Neuronal stem cell (in vitro differentiated cells): ENCODE measurements at regions not wholly inside any gene's neighbourhood (a gene's known extent, or its start where the extent isn't known, plus 50 kb on each side); places are given as distances from the start of the nearest gene placed in this dataset.
A peak's percentile ranks its signal among the peaks of the same experiment; 100 is the strongest.

Source experiments
- DNase-seq: peaks from one replicate; pipeline ENCODE4 v3.0.0-alpha.2; 2013; ENCODE audit warnings: low spot score
- H2AFZ ChIP-seq: one replicate; pipeline ENCODE4 v1.6.1; 2013; ENCODE audit warnings: mild to moderate bottlenecking, low read length, inconsistent platforms
- H2AK5ac ChIP-seq: 2 replicates; pipeline ENCODE4 v1.6.1; 2013; ENCODE audit warnings: low read depth, mild to moderate bottlenecking, inconsistent platforms, low read length, moderate library complexity, mixed read lengths
- H2BK120ac ChIP-seq: 2 replicates; pipeline ENCODE4 v1.6.1; 2013; ENCODE audit warnings: low read depth, mild to moderate bottlenecking, inconsistent platforms, low read length, moderate library complexity, mixed read lengths
- H2BK12ac ChIP-seq: one replicate; pipeline ENCODE4 v1.6.1; 2013; ENCODE audit warnings: low read length, inconsistent platforms
- H2BK15ac ChIP-seq: 2 replicates; pipeline ENCODE4 v1.6.1; 2013; ENCODE audit warnings: mild to moderate bottlenecking, low read length, inconsistent platforms, mixed read lengths
- H2BK5ac ChIP-seq: one replicate; pipeline ENCODE4 v1.6.1; 2013; ENCODE audit warnings: inconsistent platforms, mild to moderate bottlenecking, low read length, moderate library complexity
- H3K14ac ChIP-seq: one replicate; pipeline ENCODE4 v1.6.1; 2013; ENCODE audit warnings: low read length, inconsistent platforms
- H3K18ac ChIP-seq: 2 replicates; pipeline ENCODE4 v1.6.1; 2013; ENCODE audit warnings: low read length, inconsistent platforms
- H3K23ac ChIP-seq: 2 replicates; pipeline ENCODE4 v1.6.1; 2013; ENCODE audit warnings: low read depth, mild to moderate bottlenecking, mixed read lengths, low read length, inconsistent platforms; ENCODE audit not compliant: poor library complexity
- H3K27ac ChIP-seq: replicated peaks from 3 replicates; pipeline ENCODE4 v1.5.1; 2013; ENCODE audit warnings: low read length, inconsistent platforms
- H3K27me3 ChIP-seq, 3 experiments: 2 replicates each; pipeline ENCODE4 v1.6.1; 2013; ENCODE audit warnings: low read length in 3 of 3, mild to moderate bottlenecking in 2 of 3, inconsistent platforms in 1 of 3, low read depth in 1 of 3, mixed read lengths in 1 of 3, moderate library complexity in 1 of 3; ENCODE audit not compliant: control insufficient read depth in 3 of 3, insufficient read depth in 3 of 3
- H3K36me3 ChIP-seq, 2 donors: replicated peaks in 1 of 2; 2 replicates each; pipeline ENCODE4 v1.6.1; 2013; ENCODE audit warnings: low read length in 2 of 2; ENCODE audit not compliant: control insufficient read depth in 2 of 2, insufficient read depth in 2 of 2
- H3K4ac ChIP-seq: 2 replicates; pipeline ENCODE4 v1.6.1; 2013; ENCODE audit warnings: inconsistent platforms, mild to moderate bottlenecking, low read length, moderate library complexity
- H3K4me1 ChIP-seq, 2 donors: 1 replicate in 1 of 2; 2 replicates in 1 of 2; pipeline ENCODE4 v1.6.1; 2013; ENCODE audit warnings: low read length in 2 of 2, low read depth in 1 of 2; ENCODE audit not compliant: control insufficient read depth in 2 of 2, insufficient read depth in 1 of 2
- H3K4me2 ChIP-seq: one replicate; pipeline ENCODE4 v1.6.1; 2013; ENCODE audit warnings: mild to moderate bottlenecking, low read length, inconsistent platforms; ENCODE audit not compliant: insufficient read depth, poor library complexity, severe bottlenecking
- H3K4me3 ChIP-seq, 2 donors: 2 replicates each; pipeline ENCODE4 v1.5.1; 2013; ENCODE audit warnings: low read length in 2 of 2, mild to moderate bottlenecking in 2 of 2, inconsistent platforms in 1 of 2, moderate library complexity in 1 of 2
- H3K79me1 ChIP-seq: one replicate; pipeline ENCODE4 v1.6.1; 2013; ENCODE audit warnings: low read depth, mild to moderate bottlenecking, inconsistent platforms, low read length, moderate library complexity
- H3K9ac ChIP-seq: one replicate; pipeline ENCODE4 v1.6.1; 2013; ENCODE audit warnings: mild to moderate bottlenecking, low read depth, low read length, inconsistent platforms; ENCODE audit not compliant: poor library complexity
- H3K9me3 ChIP-seq, 2 donors: replicated peaks in 1 of 2; 2 replicates each; pipeline versions ENCODE3 to v1.6.1; 2013; ENCODE audit warnings: low read length in 2 of 2, mild to moderate bottlenecking in 2 of 2, inconsistent platforms in 1 of 2, low read depth in 1 of 2, mixed read lengths in 1 of 2, moderate library complexity in 1 of 2; ENCODE audit not compliant: control insufficient read depth in 2 of 2, insufficient read depth in 1 of 2
- H4K8ac ChIP-seq: one replicate; pipeline ENCODE4 v1.6.1; 2013; ENCODE audit warnings: low read depth, mild to moderate bottlenecking, inconsistent platforms, low read length, moderate library complexity
- H4K91ac ChIP-seq: one replicate; pipeline ENCODE4 v1.6.1; 2013; ENCODE audit warnings: low read length, low read depth, mild to moderate bottlenecking, inconsistent platforms; ENCODE audit not compliant: poor library complexity
- whole genome bisulfite sequencing, 2 donors: extraction: QIAGEN DNeasy Blood & Tissue Kit; methylation state at CpG; one replicate each; pipeline ENCODE4 v1.1.7; 2013; ENCODE audit warnings: missing lambda C conversion rate in 2 of 2, mixed read lengths in 1 of 2; ENCODE audit not compliant: insufficient read length in 2 of 2, insufficient replicate concordance in 1 of 2; ENCODE audit errors: extremely low coverage in 2 of 2; 5-methylcytosine and 5-hydroxymethylcytosine counted together

DNA sequence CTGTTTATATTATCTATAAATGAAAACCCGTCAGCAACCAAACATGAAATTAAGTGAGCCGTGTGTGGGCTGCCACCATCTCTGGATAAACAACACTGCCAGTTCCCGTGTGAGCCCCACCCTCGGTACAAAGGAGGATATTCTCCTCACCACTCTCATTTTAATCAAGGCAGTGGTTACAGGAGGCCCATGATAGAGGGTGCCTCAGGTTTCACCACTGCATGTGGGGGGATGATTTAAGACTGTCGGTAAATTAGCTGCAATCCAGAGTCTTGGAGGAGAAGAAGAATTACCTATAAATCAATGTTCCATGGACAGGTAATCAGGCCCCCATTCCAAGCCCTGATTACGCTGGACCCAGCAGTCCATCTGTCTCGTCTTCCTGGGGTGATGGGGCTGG is 361.6 kb upstream of the SULF2 start:
- no peak for DNase-seq
- Histone ChIP-seq H3K4me3 (no peak overlapping the region), H2BK15ac (peak overlapping the region; percentile 41), H3K4me1 (peaks cover 21 to 22% of the 10 kb centered on the region in 2 donors), H3K9me3 (no peaks in the 10 kb centered on the region), H2BK12ac (no peak overlapping the region), H3K23ac (no peak overlapping the region), H3K4me2 (no peak overlapping the region), H3K14ac (no peak overlapping the region), H2BK120ac (no peak overlapping the region), H2BK5ac (no peak overlapping the region), H3K27me3 (no peaks in the 10 kb centered on the region), H4K91ac (no peak overlapping the region), H3K18ac (peak overlapping the region; percentile 46), H4K8ac (no peak overlapping the region), H3K36me3 (no peaks in the 10 kb centered on the region), H2AFZ (no peak overlapping the region), H3K9ac (no peak overlapping the region), H3K79me1 (no peaks in the 10 kb centered on the region), H3K4ac (no peak overlapping the region), H2AK5ac (no peak overlapping the region), H3K27ac (no peak overlapping the region)
- WGBS, 2 donors: no CpG with 5 or more reads among the region's 7 CpGs

GRCh38 chr20:48146308-48146707 is 361.0 kb upstream of the SULF2 start:
- Histone ChIP-seq H3K27me3 (no peaks in the 10 kb centered on the region), H3K23ac (no peak overlapping the region)
- WGBS, 2 donors: no CpG with 5 or more reads among the region's 3 CpGs

GRCh38 chr20:48143435-48144081 is 358.3 kb upstream of the SULF2 start:
- WGBS, 2 donors: no CpG with 5 or more reads among the region's 10 CpGs
- Histone ChIP-seq H3K27me3 (no peaks in the 10 kb centered on the region), H3K27ac (peak overlapping the region; percentile 88)

More at GRCh38 chr20:48146308-48146707, 361.0 kb upstream of the SULF2 start:
- Histone ChIP-seq H2BK5ac (no peak overlapping the region), H3K9ac (no peak overlapping the region), H2BK15ac (no peak overlapping the region), H3K4me3 (no peak overlapping the region), H3K79me1 (no peaks in the 10 kb centered on the region), H3K18ac (no peak overlapping the region), H2BK120ac (no peak overlapping the region), H3K9me3 (peaks cover 0 to 2% of the 10 kb centered on the region in 2 donors), H3K27ac (no peak overlapping the region), H2AFZ (no peak overlapping the region), H3K14ac (no peak overlapping the region), H3K36me3 (no peaks in the 10 kb centered on the region), H3K4me1 (peaks cover 23 to 26% of the 10 kb centered on the region in 2 donors), H2AK5ac (no peak overlapping the region), H3K4me2 (no peak overlapping the region), H3K4ac (no peak overlapping the region), H4K91ac (no peak overlapping the region), H2BK12ac (no peak overlapping the region), H4K8ac (no peak overlapping the region)
- DNase-seq: no peak

GRCh38 chr20:48142516-48142773 is 357.2 kb upstream of the SULF2 start:
- H4K91ac ChIP-seq: peak overlapping the region; percentile 44
- no peak overlapping the region for H3K4ac ChIP-seq
- no peak overlapping the region for H3K23ac ChIP-seq
- peak overlapping the region; percentile 27 for H2AFZ ChIP-seq
- no peak overlapping the region for H3K4me3 ChIP-seq
- no peak overlapping the region for H4K8ac ChIP-seq
- H3K27me3 ChIP-seq: no peaks in the 10 kb centered on the region
- H3K14ac ChIP-seq: no peak overlapping the region
- H3K18ac ChIP-seq: peak overlapping the region; percentile 83
- DNase-seq: no peak
- no peak overlapping the region for H2BK15ac ChIP-seq
- peaks cover 0 to 2% of the 10 kb centered on the region in 2 donors for H3K36me3 ChIP-seq
- H3K9me3 ChIP-seq: peaks cover 8 to 10% of the 10 kb centered on the region in 2 donors
- WGBS, 2 donors: no CpG with 5 or more reads among the region's 6 CpGs
- no peak overlapping the region for H2BK5ac ChIP-seq
- H3K4me2 ChIP-seq: peak overlapping the region; percentile 12
- H2BK12ac ChIP-seq: no peak overlapping the region
- H3K79me1 ChIP-seq: no peaks in the 10 kb centered on the region
- no peak overlapping the region for H2AK5ac ChIP-seq
- H2BK120ac ChIP-seq: no peak overlapping the region
- H3K27ac ChIP-seq: peak overlapping the region; percentile 88
- no peak overlapping the region for H3K9ac ChIP-seq
- H3K4me1 ChIP-seq: peaks cover 17 to 22% of the 10 kb centered on the region in 2 donors

More at GRCh38 chr20:48143435-48144081, 358.3 kb upstream of the SULF2 start:
- H3K4me1 ChIP-seq: peaks cover 17 to 22% of the 10 kb centered on the region in 2 donors
- peak overlapping the region; percentile 32 for H3K18ac ChIP-seq
- no peak overlapping the region for H3K4ac ChIP-seq
- H3K4me2 ChIP-seq: no peak overlapping the region
- no peak overlapping the region for H4K91ac ChIP-seq
- no peak overlapping the region for H3K14ac ChIP-seq
- H3K9ac ChIP-seq: no peak overlapping the region
- H3K4me3 ChIP-seq: no peak overlapping the region
- no peak for DNase-seq
- H3K79me1 ChIP-seq: no peaks in the 10 kb centered on the region
- H2BK12ac ChIP-seq: no peak overlapping the region
- H2AK5ac ChIP-seq: peak overlapping the region; percentile 24
- H2BK120ac ChIP-seq: no peak overlapping the region
- no peak overlapping the region for H2BK15ac ChIP-seq
- no peak overlapping the region for H3K23ac ChIP-seq
- H2BK5ac ChIP-seq: no peak overlapping the region
- H4K8ac ChIP-seq: no peak overlapping the region
- no peak overlapping the region for H2AFZ ChIP-seq
- peaks cover 8 to 10% of the 10 kb centered on the region in 2 donors for H3K9me3 ChIP-seq
- H3K36me3 ChIP-seq: peaks cover 0 to 2% of the 10 kb centered on the region in 2 donors
